GM19238 (cell line): ENCODE measurements at regions not wholly inside any gene's neighbourhood (a gene's known extent, or its start where the extent isn't known, plus 50 kb on each side); places are given as distances from the start of the nearest gene placed in this dataset.
"Not testable (repeated sequence)": the region's sequence is repeated elsewhere in the genome, so short reads cannot be mapped to it uniquely, and the experiment has no call there.

ENCODE experiments used
- DNase-seq: peaks from one replicate; pipeline ENCODE4 v3.0.0; 2011; ENCODE audit warnings: low spot score; ENCODE audit not compliant: insufficient read length

GRCh38 chr1:82165304-82165703 is 364.6 kb downstream of the ADGRL2 start:
- no peak for DNase-seq

- DNase-seq = no peak
These were observed 362.0 kb downstream of the ADGRL2 start for GRCh38 chr1:82162486-82163420.

- no peak for DNase-seq
These were observed 361.0 kb downstream of the ADGRL2 start for GRCh38 chr1:82161700-82162141.

- DNase-seq = no peak
These were observed 360.2 kb downstream of the ADGRL2 start for GRCh38 chr1:82160903-82161302.

- DNase-seq = no peak
These were observed 359.3 kb downstream of the ADGRL2 start for GRCh38 chr1:82160036-82160435.

GRCh38 chr1:82158981-82159380 is 358.2 kb downstream of the ADGRL2 start:
- no peak for DNase-seq

- no peak for DNase-seq
These were observed 353.7 kb downstream of the ADGRL2 start for GRCh38 chr1:82154219-82154970.

GRCh38 chr1:82153752-82154151 is 353.0 kb downstream of the ADGRL2 start:
- DNase-seq = no peak

- DNase-seq = no peak
These were observed 352.5 kb downstream of the ADGRL2 start for GRCh38 chr1:82153272-82153629.

GRCh38 chr1:82152356-82153271 is 351.9 kb downstream of the ADGRL2 start:
- no peak for DNase-seq

- DNase-seq = no peak
These were observed 344.9 kb downstream of the ADGRL2 start for GRCh38 chr1:82145656-82146055.

- DNase-seq = no peak
These were observed 342.5 kb downstream of the ADGRL2 start for GRCh38 chr1:82143108-82143833.

- DNase-seq = no peak
These were observed 340.7 kb downstream of the ADGRL2 start for GRCh38 chr1:82141390-82141789.

- DNase-seq = no peak
These were observed 339.2 kb downstream of the ADGRL2 start for GRCh38 chr1:82139751-82140468.

- DNase-seq = not testable (repeated sequence)
These were observed 335.6 kb downstream of the ADGRL2 start for GRCh38 chr1:82136351-82136750.

- DNase-seq = no peak
These were observed 325.1 kb downstream of the ADGRL2 start for GRCh38 chr1:82125866-82126265.

GRCh38 chr1:82125119-82125518 is 324.4 kb downstream of the ADGRL2 start:
- DNase-seq = no peak

GRCh38 chr1:82121421-82121820 is 320.7 kb downstream of the ADGRL2 start:
- DNase-seq = no peak

- no peak for DNase-seq
These were observed 315.4 kb downstream of the ADGRL2 start for GRCh38 chr1:82116105-82116504.

- no peak for DNase-seq
These were observed 314.2 kb downstream of the ADGRL2 start for GRCh38 chr1:82114887-82115286.
